NOMO-1 (cell line): ENCODE measurements at regions not wholly inside any gene's neighbourhood (a gene's known extent, or its start where the extent isn't known, plus 50 kb on each side); places are given as distances from the start of the nearest gene placed in this dataset.
"Not testable (repeated sequence)": the region's sequence is repeated elsewhere in the genome, so short reads cannot be mapped to it uniquely, and the experiment has no call there.

Experiments used
- DNase-seq, 2 experiments: peaks; one replicate each; lab custom pipeline; 2025; ENCODE audit not compliant: unreplicated experiment in 2 of 2; lab: John Stamatoyannopoulos, UW

- no peak for DNase-seq
Observed at GRCh38 chr2:207354462-207354861, 175.3 kb upstream of the CREB1 start.

GRCh38 chr2:207356567-207356966, 173.2 kb upstream of the CREB1 start:
- no peak for DNase-seq

GRCh38 chr2:207357216-207357615, 172.5 kb upstream of the CREB1 start:
- DNase-seq = no peak

GRCh38 chr2:207362716-207363115, 167.0 kb upstream of the CREB1 start:
- DNase-seq = no peak

- DNase-seq = no peak
Observed at GRCh38 chr2:207363761-207364290, 165.9 kb upstream of the CREB1 start.

- DNase-seq = no peak
Observed at GRCh38 chr2:207370646-207371045, 159.1 kb upstream of the CREB1 start.

GRCh38 chr2:207371877-207372276, 157.9 kb upstream of the CREB1 start:
- DNase-seq = no peak

GRCh38 chr2:207372483-207372882, 157.3 kb upstream of the CREB1 start:
- no peak for DNase-seq

GRCh38 chr2:207375207-207375875, 154.4 kb upstream of the CREB1 start:
- DNase-seq = no peak

- DNase-seq = not testable (repeated sequence)
Observed at GRCh38 chr2:207378620-207379019, 151.1 kb upstream of the CREB1 start.

- DNase-seq = no peak
Observed at GRCh38 chr2:207385076-207385475, 144.7 kb upstream of the CREB1 start.

GRCh38 chr2:207385903-207386302, 143.9 kb upstream of the CREB1 start:
- peak in 1 of 2 experiments; percentile 1 for DNase-seq

- no peak for DNase-seq
Observed at GRCh38 chr2:207387001-207387571, 142.7 kb upstream of the CREB1 start.

GRCh38 chr2:207390302-207391095, 139.3 kb upstream of the CREB1 start:
- no peak for DNase-seq

GRCh38 chr2:207394203-207394781, 135.5 kb upstream of the CREB1 start:
- no peak for DNase-seq

GRCh38 chr2:207394812-207395534, 134.8 kb upstream of the CREB1 start:
- DNase-seq = no peak

GRCh38 chr2:207395535-207396251, 134.1 kb upstream of the CREB1 start:
- DNase-seq = no peak

- DNase-seq = no peak
Observed at GRCh38 chr2:207397917-207398655, 131.7 kb upstream of the CREB1 start.

GRCh38 chr2:207399301-207399700, 130.5 kb upstream of the CREB1 start:
- DNase-seq = no peak
